K562 (cell line): ENCODE measurements at regions not wholly inside any gene's neighbourhood (a gene's known extent, or its start where the extent isn't known, plus 50 kb on each side); places are given as distances from the start of the nearest gene placed in this dataset.

ENCODE experiments used
- ATAC-seq: fragments of 200-7000 bp; cut with Tn5 transposase; 3 replicates; pipeline ENCODE4 v1.9.1; 2020; ENCODE audit warnings: moderate library complexity
- BruUV-seq: library from RNA; stranded (reverse); fragments of 400-500 nt; replicated peaks from 2 replicates; lab custom pipeline; 2021; lab: Mats Ljungman, UMichigan
- CTCF ChIA-PET: fragments of 300-600 bp; formaldehyde crosslinking; extraction: SDS; loops from one replicate; lab custom pipeline; 2021; ENCODE audit warnings: low intra/inter-chr PET ratio; lab: Yijun Ruan, JAX
- POLR2A ChIA-PET: fragments of 300-600, 350-650 bp; sonication (Branson Sonifier 250); formaldehyde crosslinking; extraction: SDS; loops from one replicate; lab custom pipeline; 2021; ENCODE audit warnings: antibody characterized with exemption, inconsistent platforms; lab: Yijun Ruan, JAX
- DNase-seq, 4 experiments: peaks; one replicate each; pipeline versions ENCODE4 v3.0.0 to v3.0.0-alpha.2; 2011 to 2018; ENCODE audit warnings: low spot score in 3 of 4, mixed read lengths in 3 of 4; ENCODE audit errors: extremely low read depth in 1 of 4
- FAIRE-seq: peaks from 2 replicates; lab custom pipeline; 2011; peaks lifted over from hg19 to GRCh38; lab: Jason Lieb, UNC
- H2AFZ ChIP-seq: 2 replicates; pipeline ENCODE4 v1.6.0; 2011; ENCODE audit warnings: low read depth, low read length, control low read depth, inconsistent platforms
- H3K27ac ChIP-seq: fragments of 200-600 bp; 3 replicates; pipeline ENCODE4 v1.8.0; 2011; ENCODE audit warnings: low read depth, mild to moderate bottlenecking, control low read depth, inconsistent platforms, low read length, moderate library complexity, mixed read lengths; ENCODE audit errors: extremely low read depth
- H3K27me3 ChIP-seq, 2 experiments: fragments of 300-600 bp in 1 of 2; 2 replicates in 1 of 2; 3 replicates in 1 of 2; pipeline versions ENCODE4 v1.6.0 to v1.8.0; 2011; ENCODE audit warnings: inconsistent platforms in 2 of 2, low read length in 2 of 2, mild to moderate bottlenecking in 1 of 2, mixed read lengths in 1 of 2, moderate library complexity in 1 of 2; ENCODE audit not compliant: control insufficient read depth in 2 of 2, insufficient read depth in 2 of 2
- H3K36me3 ChIP-seq: fragments of 300-600 bp; 3 replicates; pipeline ENCODE4 v1.8.0; 2011; ENCODE audit warnings: mild to moderate bottlenecking, low read length, inconsistent platforms; ENCODE audit not compliant: control insufficient read depth, insufficient read depth
- H3K4me1 ChIP-seq, 2 experiments: fragments of 200-600 bp in 1 of 2; replicated peaks in 1 of 2; 2 replicates in 1 of 2; 3 replicates in 1 of 2; pipeline versions ENCODE4 v1.5.1 to v1.8.0; 2011; ENCODE audit warnings: inconsistent platforms in 2 of 2, low read length in 2 of 2, mild to moderate bottlenecking in 1 of 2, mixed read lengths in 1 of 2, moderate library complexity in 1 of 2; ENCODE audit not compliant: control insufficient read depth in 2 of 2, insufficient read depth in 2 of 2
- H3K4me2 ChIP-seq: 2 replicates; pipeline ENCODE4 v1.6.1; 2011; ENCODE audit warnings: low read length, control low read depth, inconsistent platforms, mixed read lengths; ENCODE audit not compliant: insufficient read depth
- H3K4me3 ChIP-seq: fragments of 200-600 bp; sonication (generic), shearing (Covaris generic); 2 replicates; pipeline ENCODE4 v1.5.1; 2016; ENCODE audit warnings: control low read depth, inconsistent platforms
- H3K79me2 ChIP-seq: fragments of 200-600 bp; 3 replicates; pipeline ENCODE4 v1.8.0; 2011; ENCODE audit warnings: low read length, inconsistent platforms; ENCODE audit not compliant: control insufficient read depth, insufficient read depth
- H3K9ac ChIP-seq, 2 experiments: 2 replicates each; pipeline versions ENCODE4 v1.6.0 to v1.6.1; 2011; ENCODE audit warnings: low read depth in 2 of 2, low read length in 2 of 2, control low read depth in 1 of 2, inconsistent platforms in 1 of 2, mild to moderate bottlenecking in 1 of 2, mixed read lengths in 1 of 2; ENCODE audit not compliant: insufficient read depth in 1 of 2
- H3K9me1 ChIP-seq: one replicate; pipeline ENCODE4 v1.6.0; 2011; ENCODE audit warnings: inconsistent platforms, mild to moderate bottlenecking, low read length, moderate library complexity; ENCODE audit not compliant: control insufficient read depth, insufficient read depth
- H3K9me3 ChIP-seq: replicated peaks from 2 replicates; pipeline ENCODE4 v1.5.1; 2011; ENCODE audit warnings: low read depth, low read length, inconsistent platforms; ENCODE audit not compliant: control insufficient read depth, insufficient read depth
- H4K20me1 ChIP-seq: replicated peaks from 2 replicates; pipeline ENCODE4 v1.6.1; 2011; ENCODE audit warnings: low read length, inconsistent platforms, mixed read lengths; ENCODE audit not compliant: control insufficient read depth, insufficient read depth
- FOS ChIP-seq: IDR thresholded peaks from 3 replicates; pipeline ENCODE4 v1.6.1; 2011; ENCODE audit not compliant: insufficient read length; ENCODE audit errors: extremely low read depth
- HDAC8 ChIP-seq: fragments of 450-650 bp; IDR thresholded peaks from 2 replicates; pipeline ENCODE4 v1.6.1; 2016; ENCODE audit warnings: mild to moderate bottlenecking, missing genetic modification characterization, moderate library complexity, missing compliant biosample characterization
- KLF16 ChIP-seq: IDR thresholded peaks from 2 replicates; pipeline ENCODE4 v1.6.1; 2016; ENCODE audit warnings: antibody characterized with exemption
- SMARCB1 ChIP-seq: IDR thresholded peaks from 2 replicates; pipeline ENCODE4 v1.6.1; 2011; ENCODE audit warnings: improper control_type of control experiment, low read depth; ENCODE audit not compliant: insufficient read length
- TFE3 ChIP-seq: fragments of 450-650 bp; formaldehyde crosslinking; IDR thresholded peaks from 2 replicates; pipeline ENCODE4 v1.4.0; 2020; ENCODE audit warnings: mild to moderate bottlenecking, mixed read lengths
- TRIM28 ChIP-seq: fragments of 450-650 bp; IDR thresholded peaks from 2 replicates; pipeline ENCODE4 v1.6.1; 2017
- ZNF584 ChIP-seq: fragments of 200-800 bp; sonication (Bioruptor generic); IDR thresholded peaks from 2 replicates; pipeline ENCODE4 v1.6.1; 2016; ENCODE audit warnings: low read depth, mild to moderate bottlenecking, missing genetic modification characterization, missing compliant biosample characterization
- ZZZ3 ChIP-seq: fragments of 450-650 bp; IDR thresholded peaks from 2 replicates; pipeline ENCODE4 v1.6.1; 2016; ENCODE audit warnings: antibody characterized with exemption, mild to moderate bottlenecking, moderate library complexity
- WGBS: fragments of 100-300 bp; shearing (Covaris generic); methylation state at CpG from one replicate; pipeline ENCODE4 v1.1.6; 2016; ENCODE audit warnings: low coverage, mixed read lengths; ENCODE audit not compliant: insufficient coverage; ENCODE audit errors: missing lambda C conversion rate; 5-methylcytosine and 5-hydroxymethylcytosine counted together
- in situ Hi-C: fragments of 300-500 bp; cut with MboI; formaldehyde crosslinking; loops from 4 replicates; pipeline ENCODE4 v1.15.0; 2018; ENCODE audit warnings: inconsistent platforms, mixed read lengths
- intact Hi-C: fragments of 100-400 bp; cut with micrococcal nuclease; formaldehyde crosslinking; loops from 2 replicates; pipeline ENCODE4 v1.14.2; 2022

GRCh38 chr5:94064025-94064424 is 322.6 kb upstream of the POU5F2 start:
- no peaks in the 10 kb centered on the region for H3K9me1 ChIP-seq
- H3K4me3 ChIP-seq: no peak overlapping the region
- no peaks in the 10 kb centered on the region for H4K20me1 ChIP-seq
- no peaks in the 10 kb centered on the region for H3K27me3 ChIP-seq
- H3K79me2 ChIP-seq: no peaks in the 10 kb centered on the region
- no peak overlapping the region for H3K27ac ChIP-seq
- in situ Hi-C loops (no loop called here), intact Hi-C loops (no loop called here)
- no peak overlapping the region for H2AFZ ChIP-seq
- ATAC-seq (no peak), FAIRE-seq (no peak)
- no peaks in the 10 kb centered on the region for H3K4me1 ChIP-seq
- BruUV-seq: no TSS peak
- H3K36me3 ChIP-seq: no peaks in the 10 kb centered on the region
- no peak overlapping the region for H3K9ac ChIP-seq
- POLR2A ChIA-PET: no interaction called here
- peak; percentile 53; the same call in 1 of the 2 replicates for TF ChIP-seq TRIM28
- no peak for TF ChIP-seq FOS
- TF ChIP-seq SMARCB1: no peak
- TF ChIP-seq, all 486 proteins: peak for 1
- H3K4me2 ChIP-seq: no peak overlapping the region
- DNase-seq: no peak
- no peaks in the 10 kb centered on the region for H3K9me3 ChIP-seq
- CTCF ChIA-PET: no interaction called here

DNA sequence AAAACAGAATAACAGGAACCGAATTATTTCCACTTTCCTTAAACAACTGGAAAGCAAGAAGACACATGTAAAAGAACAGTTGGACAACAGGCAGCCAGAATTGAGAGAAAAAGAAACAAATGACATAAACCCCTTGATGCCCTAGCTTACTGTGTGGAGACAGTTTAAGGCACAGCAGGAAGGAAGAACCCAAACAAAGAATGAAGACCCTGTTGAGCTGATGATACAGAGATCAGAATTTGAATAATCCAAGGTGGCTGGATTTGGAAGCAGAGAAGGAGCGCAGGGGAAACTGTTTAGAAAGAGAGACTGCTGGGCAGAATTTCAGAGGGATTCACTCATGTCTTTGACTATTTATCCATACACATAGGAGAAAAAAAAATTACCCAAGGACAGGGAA is 316.3 kb upstream of the POU5F2 start:
- Histone ChIP-seq H3K27me3 (no peaks in the 10 kb centered on the region), H2AFZ (no peak overlapping the region), H3K27ac (no peak overlapping the region), H3K36me3 (no peaks in the 10 kb centered on the region), H3K4me1 (no peaks in the 10 kb centered on the region), H3K9me1 (no peaks in the 10 kb centered on the region), H3K9ac (no peak overlapping the region), H3K79me2 (no peaks in the 10 kb centered on the region), H3K4me2 (no peak overlapping the region), H4K20me1 (no peaks in the 10 kb centered on the region), H3K9me3 (no peaks in the 10 kb centered on the region), H3K4me3 (no peak overlapping the region)
- WGBS: 8% methylated on average over 2 of the region's 2 CpGs
- DNase-seq (no peak), FAIRE-seq (no peak), ATAC-seq (no peak)
- no peak for TF ChIP-seq HDAC8 (tag)
- TF ChIP-seq TFE3 (CRISPR knock-in tag): no peak
- no peak for TF ChIP-seq ZNF584 (CRISPR knock-in tag)
- TF ChIP-seq KLF16: no peak
- TF ChIP-seq ZZZ3: no peak
- in situ Hi-C loops: no loop called here
- no TSS peak for BruUV-seq
- POLR2A ChIA-PET: no interaction called here
- intact Hi-C loops: no loop called here
- CTCF ChIA-PET: no interaction called here
